ENCODE measurements at regions not wholly inside any gene's neighbourhood (a gene's known extent, or its start where the extent isn't known, plus 50 kb on each side); places are given as distances from the start of the nearest gene placed in this dataset.
"Not testable (repeated sequence)": the region's sequence is repeated elsewhere in the genome, so short reads cannot be mapped to it uniquely, and the experiment has no call there.

DNA sequence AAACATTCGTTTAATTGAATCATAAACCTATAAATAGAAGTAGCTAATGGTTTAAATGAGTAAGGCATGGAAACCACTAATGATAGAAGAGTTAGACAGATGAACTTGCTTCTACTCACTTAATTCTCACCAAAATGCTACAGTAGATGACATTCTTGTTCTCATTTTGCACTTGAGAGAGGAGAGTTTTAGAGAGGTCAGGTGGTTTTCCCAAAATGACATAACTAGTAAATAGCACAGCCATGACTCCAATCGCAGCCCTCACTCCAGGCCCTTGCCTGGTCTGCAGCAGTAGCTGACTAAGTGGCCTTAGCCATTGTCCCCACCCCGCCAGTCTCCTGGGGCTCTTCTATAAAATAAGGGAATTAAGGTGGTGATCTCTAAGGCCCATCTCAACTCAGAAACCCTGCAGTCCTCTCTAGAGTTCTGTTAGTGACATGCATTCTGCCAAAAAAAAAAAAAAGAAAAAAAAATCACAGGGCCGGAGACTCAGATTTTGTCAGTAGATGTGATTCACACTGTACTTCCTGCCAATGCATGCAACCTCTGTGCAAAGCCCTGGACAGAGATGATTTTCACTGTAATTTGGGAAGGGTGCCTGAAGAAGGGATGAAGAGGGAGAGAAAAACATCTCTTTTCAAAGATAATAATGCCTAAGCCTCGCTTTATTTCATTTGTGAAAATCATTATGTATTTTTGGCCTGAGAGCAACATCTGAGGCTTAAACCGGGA lies 221.8 kb downstream of the ANAPC1 start:
- DNase-seq: no peak

DNA sequence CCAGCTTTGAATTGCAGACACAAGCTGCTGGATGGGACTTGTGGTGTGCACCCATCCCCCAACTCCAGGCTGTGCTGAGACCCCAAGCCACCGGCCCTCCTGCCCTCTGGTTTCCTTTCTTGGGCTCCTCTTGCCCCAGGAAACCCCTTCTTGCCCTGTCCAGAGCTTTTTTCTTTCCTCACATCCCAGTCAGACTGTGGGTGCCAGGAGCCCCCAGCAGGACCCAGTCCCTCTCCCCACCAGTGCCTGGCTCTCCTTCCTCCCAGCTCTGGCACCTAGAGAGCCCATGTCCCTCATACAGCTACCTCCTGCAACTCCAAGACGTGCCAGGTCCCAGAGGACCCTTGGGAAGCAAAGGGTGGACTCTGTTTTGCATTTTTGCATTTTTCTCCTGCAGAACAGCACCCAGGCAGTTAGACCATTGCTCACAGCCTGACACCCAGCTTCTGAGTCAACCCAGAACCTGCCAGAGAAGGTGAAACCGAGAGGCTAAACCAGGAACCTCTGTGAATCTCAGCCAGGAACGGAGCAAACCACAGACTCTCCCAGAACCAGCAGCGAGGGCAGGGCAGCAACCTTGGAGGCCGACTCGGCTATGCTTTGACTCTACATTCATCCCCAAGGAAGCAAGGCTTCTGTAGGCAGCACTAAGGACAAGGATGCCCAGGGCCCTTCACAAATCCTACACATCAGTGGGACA lies 221.1 kb downstream of the ANAPC1 start:
- peak; percentile 63 for DNase-seq

- no peak for DNase-seq
Observed at GRCh38 chr2:111663471-111664274, 220.3 kb downstream of the ANAPC1 start.

DNA sequence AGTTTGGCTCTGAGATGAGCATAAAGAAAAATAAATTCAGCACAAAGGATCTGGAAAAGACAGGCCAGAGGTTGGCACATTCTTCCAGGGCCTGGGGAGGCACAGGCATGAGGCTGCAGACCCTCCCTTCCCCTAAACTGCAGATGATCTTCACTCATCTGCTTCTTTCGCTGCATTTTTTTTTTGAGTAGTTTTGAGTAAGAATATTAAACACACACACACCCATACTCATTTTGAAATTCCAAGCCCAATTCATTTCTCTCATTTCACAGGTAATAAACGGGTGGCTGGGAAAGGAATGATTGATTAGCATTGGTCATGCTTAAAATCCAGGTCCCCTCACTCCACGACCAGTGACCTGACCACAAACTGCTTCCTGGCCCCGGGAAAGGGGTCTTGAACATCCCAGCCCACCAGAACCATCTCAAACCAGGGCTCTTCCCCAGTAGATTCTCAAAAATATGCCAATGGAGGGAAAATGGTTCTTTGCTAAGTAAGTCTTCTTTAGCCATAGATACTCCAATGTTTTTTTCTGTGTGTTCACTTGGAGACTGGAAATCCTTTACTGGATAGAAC lies 219.6 kb downstream of the ANAPC1 start:
- no peak for DNase-seq

DNA sequence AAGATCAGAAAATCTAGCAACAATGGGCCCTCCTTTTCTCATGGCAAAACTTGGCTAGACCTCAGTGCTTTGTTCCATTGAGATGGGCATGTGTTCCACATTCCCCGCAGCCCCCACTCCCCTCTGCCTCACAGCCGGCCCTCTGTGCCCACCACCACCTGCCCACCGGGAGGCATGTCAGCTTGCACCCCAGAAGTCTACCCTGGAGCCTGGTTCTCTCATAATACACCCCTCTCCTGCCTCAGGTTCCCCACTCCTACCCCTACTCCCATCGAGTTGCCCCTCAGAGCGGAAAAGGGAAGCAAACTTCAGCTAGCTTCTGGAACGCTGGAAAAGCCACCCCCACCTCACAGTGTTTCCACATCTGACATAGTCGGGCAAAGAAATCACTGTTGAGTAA lies 219.0 kb downstream of the ANAPC1 start:
- no peak for DNase-seq

- no peak for DNase-seq
Observed at GRCh38 chr2:111665551-111666116, 218.4 kb downstream of the ANAPC1 start.

DNA sequence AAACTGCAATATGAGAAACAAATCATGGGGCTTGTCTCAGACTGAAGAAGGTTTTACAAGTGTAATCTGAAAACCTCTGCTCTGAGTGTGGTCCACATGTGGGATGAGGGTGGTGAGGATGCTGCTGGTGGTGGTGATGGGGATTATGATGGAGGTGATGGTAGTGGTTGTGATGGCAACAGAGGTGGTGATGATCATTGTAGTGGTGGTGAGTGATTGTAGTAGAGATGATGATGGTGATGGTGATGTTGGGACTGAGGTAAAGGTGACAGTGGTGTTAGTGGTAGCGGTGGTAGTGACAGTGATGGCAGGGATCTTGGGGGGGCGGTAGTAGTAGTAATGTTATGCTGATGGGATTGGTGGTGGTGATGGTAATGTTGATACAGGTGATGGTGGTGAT lies 217.8 kb downstream of the ANAPC1 start:
- no peak for DNase-seq

DNA sequence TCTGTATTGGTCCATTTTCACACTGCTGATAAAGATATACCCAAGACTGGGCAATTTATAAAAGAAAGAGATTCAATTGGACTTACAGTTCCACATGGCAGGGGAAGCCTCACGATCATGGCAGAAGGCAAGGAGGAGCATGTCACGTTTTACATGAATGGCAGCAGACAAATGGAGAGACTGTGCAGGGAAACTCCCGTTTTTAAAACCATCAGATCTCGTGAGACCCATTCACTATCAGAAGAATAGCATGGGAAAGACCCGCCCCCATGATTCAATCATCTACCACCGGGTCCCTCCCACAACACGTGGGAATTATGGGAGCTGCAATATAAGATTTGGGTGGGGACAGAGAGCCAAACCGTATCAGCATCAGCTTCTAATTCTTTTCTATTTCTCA lies 217.0 kb downstream of the ANAPC1 start:
- DNase-seq: no peak

GRCh38 chr2:111667542-111668273 lies 216.3 kb downstream of the ANAPC1 start:
- no peak for DNase-seq

GRCh38 chr2:111668274-111668616 lies 215.7 kb downstream of the ANAPC1 start:
- DNase-seq: no peak

GRCh38 chr2:111668741-111669140 lies 215.3 kb downstream of the ANAPC1 start:
- DNase-seq: no peak

GRCh38 chr2:111669928-111670695 lies 213.9 kb downstream of the ANAPC1 start:
- no peak for DNase-seq

GRCh38 chr2:111670776-111671175 lies 213.2 kb downstream of the ANAPC1 start:
- no peak for DNase-seq

DNA sequence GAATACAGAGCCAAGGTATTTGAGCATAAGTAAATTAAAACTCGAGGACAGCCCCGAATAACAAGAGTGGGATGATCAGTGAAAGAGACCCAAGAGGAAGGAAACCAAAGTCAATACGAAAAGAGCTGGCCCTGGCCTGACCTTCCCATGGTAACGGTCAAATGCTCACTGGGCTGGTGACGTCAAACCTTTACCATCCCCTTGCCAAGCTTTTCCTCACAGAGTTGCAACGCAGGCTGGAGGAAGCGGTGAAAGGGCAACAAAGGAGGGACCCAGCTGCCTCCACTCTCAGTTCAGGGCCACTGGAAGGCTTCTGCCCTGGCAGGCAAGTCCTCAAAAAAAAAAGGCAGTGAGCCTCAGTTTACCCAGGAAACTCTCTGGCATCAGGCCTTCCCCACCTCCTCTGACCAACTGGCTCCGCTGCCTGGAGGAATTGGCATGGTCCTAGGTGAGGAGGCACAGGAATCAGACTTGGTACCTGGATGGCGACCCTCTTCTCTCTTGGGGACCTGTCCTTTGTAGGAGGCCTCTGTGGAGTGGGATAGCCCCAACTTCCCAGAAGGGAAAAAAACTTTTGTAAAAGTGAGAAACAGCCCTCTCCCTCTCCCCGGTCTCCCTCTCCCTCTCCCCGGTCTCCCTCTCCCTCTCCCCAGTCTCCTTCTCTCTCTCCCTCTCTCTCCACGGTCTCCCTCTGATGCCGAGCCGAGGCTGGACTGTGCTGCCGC lies 212.4 kb downstream of the ANAPC1 start:
- DNase-seq: no peak

DNA sequence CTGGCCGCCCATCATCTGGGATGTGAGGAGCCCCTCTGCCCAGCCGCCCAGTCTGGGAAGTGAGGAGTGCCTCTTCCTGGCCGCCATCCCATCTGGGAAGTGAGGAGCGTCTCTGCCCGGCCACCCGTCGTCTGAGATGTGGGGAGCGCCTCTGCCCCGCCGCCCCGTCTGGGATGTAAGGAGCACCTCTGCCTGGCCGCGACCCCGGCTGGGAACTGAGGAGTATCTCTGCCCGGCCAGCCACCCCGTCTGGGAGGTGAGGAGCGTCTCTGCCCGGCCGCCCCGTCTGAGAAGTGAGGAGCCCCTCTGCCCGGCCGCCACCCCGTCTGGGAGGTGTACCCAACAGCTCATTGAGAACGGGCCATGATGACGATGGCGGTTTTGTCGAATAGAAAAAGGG lies 211.4 kb downstream of the ANAPC1 start:
- not testable (repeated sequence) for DNase-seq

DNA sequence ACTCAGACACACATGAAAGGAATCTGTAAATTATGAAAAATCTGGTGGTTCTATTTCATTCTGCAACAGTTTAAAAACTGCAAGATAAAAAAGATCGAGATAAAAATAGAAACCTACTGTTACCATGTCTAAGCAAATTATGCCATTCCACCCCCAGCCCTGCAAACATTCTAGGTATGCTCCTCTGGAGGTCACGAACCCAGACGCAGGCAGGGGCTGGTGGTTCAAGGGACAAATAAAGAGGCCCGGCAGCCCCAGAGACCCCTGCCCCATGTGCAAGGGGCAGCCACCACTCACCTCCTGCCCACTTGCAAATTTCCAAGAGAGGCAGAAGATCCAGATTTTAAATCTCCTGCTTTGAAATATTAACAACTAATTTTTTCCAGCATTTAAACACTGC lies 210.5 kb downstream of the ANAPC1 start:
- no peak for DNase-seq

- no peak for DNase-seq
Observed at GRCh38 chr2:111675419-111676194, 208.4 kb downstream of the ANAPC1 start.

GRCh38 chr2:111676291-111676822 lies 207.6 kb downstream of the ANAPC1 start:
- DNase-seq: no peak

DNA sequence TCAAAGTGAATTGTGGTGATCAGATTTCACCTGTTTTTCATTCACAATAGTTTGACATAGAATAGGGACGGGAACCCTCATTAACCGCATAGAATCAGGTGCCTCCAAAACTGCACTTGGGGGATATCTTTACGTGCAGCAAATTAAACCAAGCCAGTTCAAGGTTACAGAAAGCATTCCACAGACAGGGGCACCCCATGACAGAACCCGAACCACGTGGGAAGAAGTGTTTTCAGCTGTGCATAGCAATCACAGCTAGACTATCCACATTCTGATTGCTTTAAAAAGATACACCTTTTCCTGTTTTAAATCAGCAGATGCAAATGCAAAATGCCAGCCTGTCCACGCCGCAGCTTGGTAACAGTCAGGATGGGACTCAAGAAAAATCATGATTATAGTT lies 205.8 kb downstream of the ANAPC1 start:
- DNase-seq: no peak

DNA sequence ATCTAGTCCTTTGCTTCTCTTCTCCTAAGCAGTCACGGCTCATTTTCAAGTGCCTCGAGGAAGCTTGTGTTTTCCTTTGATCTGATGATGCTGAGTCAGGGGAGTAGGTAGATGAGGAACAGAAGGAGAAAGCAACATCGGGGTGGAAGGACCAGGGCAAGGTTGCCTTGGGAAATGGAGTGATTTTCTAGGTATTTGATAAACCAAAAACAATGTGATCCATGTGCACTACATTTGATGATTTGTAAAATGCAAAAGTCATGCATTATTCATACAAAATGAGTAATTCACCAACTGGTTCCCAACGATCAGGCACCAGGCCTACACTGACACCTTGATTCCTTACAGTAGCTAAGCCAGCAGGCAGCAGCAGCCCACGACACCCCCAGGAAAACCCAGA lies 205.3 kb downstream of the ANAPC1 start:
- DNase-seq: no peak
